Smooth muscle cell of the brain vasculature (primary cell): ENCODE measurements at regions not wholly inside any gene's neighbourhood (a gene's known extent, or its start where the extent isn't known, plus 50 kb on each side); places are given as distances from the start of the nearest gene placed in this dataset.
A peak's percentile ranks its signal among the peaks of the same experiment; 100 is the strongest.
"Not testable (repeated sequence)": the region's sequence is repeated elsewhere in the genome, so short reads cannot be mapped to it uniquely, and the experiment has no call there.

Experiments used
- DNase-seq: peaks from one replicate; pipeline ENCODE4 v3.0.0-alpha.2; 2012; ENCODE audit warnings: low read depth, low spot score

DNA sequence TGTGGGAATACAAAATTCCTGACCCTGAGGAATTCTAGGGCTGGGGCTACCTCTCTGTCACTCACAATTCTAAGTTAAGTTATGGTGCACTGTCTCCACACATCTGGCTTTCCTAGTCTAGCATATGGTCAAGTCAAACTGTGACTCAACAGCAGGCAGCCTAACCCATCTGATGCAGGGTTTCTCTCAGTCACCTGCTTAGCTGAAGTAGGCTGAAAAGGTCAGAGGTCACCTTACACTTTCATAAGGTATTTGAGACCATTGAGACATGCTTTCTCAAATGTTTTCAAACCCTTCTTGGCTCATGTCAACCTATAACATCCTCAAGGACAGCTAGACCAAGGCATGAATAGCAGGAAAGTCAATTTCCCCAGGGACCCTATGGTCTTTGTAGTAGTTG lies 196.5 kb upstream of the STK26 start:
- DNase-seq = no peak

DNA sequence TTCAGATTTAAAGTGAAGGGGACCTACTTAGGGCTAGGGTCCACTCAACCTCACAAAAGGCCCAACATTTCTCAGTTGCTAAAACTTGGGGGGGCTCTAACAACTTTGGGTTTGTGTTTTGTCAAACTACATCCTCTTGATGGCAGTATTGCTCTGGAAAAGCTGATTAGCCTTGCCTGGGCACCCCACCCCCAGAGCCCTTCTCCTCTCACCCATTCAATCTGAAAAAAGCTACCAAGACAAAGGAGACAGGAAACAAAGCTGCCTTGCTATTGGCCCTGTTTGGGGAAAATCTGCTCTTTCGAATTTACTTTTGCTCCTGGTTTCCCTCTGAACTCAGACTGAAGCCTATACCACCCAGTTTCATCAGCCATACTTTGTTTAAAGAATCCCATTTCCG lies 195.2 kb upstream of the STK26 start:
- no peak for DNase-seq

DNA sequence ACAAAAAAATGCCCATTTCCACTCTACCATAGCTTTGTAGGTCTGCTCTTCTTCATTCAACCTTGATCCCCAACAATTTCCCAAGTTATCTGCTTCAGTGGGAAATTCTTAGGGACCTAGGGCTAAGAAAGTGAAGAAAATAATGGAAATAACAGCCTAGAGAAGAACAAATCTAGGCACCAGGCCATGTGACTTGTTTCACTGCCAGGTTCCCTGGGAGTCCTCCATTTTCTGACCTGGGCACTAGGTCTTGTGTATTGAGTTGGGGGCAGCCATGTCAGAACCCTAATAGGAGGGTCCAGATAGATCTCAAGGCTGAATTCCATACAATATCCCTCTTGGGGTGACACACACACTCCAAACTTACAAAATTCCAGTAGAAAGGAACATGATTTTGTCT lies 194.6 kb upstream of the STK26 start:
- DNase-seq = no peak

DNA sequence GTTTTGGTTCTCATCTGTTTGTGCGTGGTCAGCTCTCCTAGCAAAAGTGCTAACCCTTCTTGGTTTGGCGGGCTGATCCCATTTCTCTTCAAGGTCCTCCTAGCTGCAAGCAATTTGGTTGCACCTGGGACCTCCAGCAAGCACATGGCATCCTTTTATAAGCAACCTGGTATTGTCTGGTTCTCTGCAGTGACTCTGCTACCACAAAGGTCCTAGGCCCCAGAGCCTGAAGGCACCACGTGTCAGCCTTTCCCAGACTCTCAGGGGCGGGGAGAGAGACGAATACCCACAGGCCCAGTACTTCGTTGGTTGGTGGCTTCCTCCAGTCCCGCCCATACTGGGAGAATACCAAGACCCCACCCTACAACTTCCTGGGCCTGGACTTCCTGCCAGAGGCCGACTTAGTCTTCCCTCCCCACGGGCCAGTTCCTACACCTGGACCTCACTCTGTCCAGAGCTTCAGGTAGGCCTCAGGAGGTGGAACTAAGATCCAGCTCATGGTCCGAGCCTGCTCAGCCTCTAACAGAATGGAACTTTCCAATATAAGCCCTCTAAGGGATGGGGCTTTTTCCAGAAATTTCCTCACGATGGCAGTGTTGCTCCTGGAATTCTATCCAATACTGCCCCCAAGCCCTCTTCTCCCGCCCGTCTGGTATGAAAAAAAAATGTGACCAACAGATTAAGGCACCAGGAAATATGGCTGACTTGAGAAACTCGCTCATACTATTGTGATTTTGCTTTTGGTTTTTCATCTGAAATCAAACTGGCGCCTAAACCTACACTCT lies 192.5 kb upstream of the STK26 start:
- peak; percentile 73 for DNase-seq

DNA sequence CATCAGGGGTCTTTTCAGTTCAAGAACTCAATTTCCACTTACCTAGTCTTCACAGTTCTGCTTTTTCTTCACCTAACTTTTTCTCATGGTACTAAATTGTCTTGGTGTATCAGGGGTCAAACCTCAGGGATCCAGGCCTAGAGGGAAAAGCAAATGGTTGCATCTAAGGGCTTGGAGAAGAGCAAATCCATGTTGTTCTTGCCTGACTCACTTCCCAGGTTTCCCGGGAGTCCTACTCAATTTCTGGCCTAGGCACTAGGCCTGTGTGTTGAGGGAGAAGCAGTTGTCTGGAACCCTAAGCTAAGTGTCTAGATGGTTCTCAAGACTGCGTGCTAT lies 191.9 kb upstream of the STK26 start:
- DNase-seq = no peak

DNA sequence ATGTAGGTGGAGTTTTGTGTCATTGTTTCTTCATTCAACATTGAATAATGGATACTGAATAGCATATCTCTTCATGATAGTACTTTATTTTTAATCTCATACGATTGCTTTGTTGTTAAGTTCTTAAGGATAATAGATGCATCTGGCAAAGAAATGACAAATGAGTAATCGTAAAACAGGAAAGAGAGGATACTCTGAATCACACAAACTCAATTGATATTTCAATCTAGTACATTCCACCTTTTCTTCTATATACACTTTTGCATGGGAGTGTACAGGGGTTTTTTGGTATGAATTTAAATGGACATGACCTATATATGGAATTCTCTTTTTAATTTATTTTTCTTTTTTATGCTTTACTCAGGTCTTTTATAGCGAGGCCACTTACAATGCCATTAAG lies 186.9 kb upstream of the STK26 start:
- no peak for DNase-seq

DNA sequence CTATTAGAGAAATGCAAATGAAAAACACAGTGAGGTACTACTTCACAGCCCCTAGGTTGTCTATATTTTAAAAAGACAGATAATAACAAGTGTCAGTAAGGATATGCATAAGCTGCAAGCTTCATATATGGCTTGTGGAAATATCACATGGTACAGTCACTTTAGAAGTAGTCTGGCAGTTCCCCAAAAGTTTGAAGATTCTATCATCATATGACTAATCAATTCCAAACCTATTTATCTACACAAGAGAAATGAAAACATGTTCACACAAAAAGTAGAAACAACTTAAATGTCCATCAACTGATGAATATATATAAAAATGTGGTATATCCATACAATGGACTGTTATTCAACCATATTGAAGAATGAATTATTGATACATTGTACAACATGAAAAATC lies 185.8 kb upstream of the STK26 start:
- no peak for DNase-seq

DNA sequence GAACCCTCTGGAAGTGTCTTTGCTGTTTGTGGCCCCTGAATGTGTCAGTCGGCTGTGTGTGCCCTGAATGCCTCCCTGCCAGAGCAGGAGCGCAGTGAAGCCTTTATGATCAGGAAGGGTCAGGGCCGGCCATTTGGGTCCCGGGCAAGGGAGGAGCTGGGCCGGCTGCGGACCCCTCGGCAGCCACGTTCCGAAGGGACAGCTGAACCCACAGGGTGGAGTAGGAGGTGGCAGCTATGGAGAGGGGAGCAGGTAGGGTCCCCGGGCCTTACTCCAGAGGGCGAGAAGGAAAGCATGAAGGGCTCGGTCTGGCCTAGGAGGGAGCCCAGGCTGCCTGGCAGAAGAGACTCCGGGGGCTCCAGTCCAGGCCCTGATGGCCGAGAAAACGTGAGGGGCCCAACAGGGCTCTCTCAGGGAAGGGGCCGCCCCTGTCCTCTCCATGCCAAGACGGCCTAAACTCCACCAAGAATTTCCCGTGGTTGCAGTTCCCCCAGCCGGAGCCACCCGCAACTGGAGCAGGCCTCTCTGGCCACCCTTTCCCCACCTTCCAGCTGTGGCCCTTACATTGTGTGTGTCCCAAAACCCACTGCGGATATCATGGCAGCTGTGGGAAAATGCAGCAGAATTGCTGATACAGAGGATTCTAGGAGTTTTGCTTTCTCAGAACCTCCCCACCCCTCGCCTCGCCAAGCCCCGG lies 182.2 kb upstream of the STK26 start:
- DNase-seq = no peak

DNA sequence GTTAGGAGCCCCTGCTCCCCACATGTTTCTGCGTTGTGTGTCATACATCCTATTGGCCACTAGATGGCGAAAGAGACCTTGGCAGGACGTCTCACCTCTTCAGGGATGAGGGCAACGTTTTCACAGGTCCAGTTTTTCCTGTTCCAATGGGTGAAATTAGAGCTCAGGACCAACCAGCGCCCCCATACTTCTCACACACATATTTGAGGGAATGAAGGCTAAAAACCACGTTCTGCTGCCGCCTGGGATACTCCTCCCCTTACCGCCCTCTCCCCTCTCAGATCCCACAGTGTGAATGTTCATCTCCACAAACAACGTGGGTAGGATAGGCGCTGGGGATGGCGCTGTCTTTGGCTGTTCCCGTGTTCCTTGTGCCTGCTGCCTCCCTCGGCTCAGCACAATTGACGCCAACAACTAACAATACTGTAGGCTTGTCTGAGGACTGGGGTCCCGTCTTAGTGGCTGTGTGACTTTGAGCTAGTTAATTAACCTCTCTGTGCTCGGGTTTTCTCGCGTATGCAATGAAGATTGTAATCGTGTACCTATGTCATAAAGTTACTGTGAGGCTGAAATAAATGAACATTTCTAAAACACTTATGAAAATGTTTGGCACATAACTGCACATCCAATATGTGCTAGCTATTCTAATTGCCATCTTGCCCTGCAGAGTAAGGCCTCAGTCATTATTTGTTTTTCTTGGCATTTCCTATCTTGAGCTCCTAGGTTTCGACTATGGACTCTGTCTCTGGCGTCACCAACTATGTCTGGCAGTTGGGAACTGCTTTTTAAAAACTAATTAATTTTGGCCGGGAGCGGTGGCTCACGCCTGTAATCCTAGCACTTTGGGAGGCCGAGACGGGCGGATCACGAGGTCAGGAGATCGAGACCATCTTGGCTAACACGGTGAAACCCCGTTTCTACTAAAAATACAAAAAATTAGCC lies 181.3 kb upstream of the STK26 start:
- no peak for DNase-seq

DNA sequence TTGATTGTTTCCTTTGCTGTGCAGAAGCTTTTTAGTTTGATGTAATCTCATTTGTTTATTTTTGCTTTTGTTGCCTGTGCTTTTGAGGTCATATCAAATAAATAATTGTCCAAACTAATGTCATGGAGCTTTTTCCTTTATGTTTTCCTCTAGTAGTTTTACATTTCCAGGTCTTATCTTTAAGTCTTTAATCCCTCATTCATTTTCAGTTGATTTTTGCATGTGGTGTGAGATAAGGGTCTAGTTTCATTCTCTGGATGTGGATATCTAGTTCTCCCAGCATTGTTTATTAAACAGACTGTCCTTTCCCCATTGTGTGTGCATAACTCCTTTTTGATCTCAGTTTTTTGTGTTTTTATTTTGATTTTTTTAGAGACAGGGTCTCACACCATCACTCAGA lies 179.1 kb upstream of the STK26 start:
- DNase-seq = no peak

DNA sequence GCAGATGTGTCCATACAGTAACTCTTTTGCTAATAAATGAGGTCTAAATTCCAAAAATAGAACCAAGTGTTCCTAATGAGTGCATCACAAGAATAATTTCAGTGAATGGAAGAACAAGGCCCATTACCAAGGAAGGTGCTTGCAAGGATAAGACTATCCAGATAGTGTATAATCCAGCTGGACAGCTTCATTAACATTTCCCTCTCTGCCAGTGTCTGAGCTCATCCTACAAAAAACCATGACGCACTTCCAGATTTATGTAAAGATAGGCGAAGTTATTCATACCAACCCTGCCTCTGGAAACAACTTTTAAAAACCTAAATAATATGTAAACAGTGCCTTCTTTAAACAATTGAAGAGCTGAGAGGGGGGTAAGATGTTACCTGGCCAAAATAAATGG lies 177.9 kb upstream of the STK26 start:
- no peak for DNase-seq

DNA sequence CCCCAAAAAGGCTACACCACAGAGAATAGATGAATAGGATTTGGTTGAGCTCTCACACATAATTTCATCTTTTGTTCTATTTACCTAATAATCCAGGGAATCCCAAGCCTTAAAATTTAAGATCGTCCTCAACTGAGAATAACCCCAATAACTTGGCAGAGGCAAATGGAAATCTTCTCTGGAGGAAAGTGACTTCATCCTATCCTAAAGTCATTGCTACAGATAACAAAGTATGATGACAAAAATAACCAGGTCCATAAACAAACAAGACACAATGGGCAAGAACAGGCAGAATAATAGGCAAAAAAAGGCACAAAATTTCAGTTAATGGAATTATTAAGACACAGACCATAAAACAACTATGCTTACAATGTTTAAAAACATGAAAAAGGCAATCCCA lies 177.3 kb upstream of the STK26 start:
- DNase-seq = no peak

DNA sequence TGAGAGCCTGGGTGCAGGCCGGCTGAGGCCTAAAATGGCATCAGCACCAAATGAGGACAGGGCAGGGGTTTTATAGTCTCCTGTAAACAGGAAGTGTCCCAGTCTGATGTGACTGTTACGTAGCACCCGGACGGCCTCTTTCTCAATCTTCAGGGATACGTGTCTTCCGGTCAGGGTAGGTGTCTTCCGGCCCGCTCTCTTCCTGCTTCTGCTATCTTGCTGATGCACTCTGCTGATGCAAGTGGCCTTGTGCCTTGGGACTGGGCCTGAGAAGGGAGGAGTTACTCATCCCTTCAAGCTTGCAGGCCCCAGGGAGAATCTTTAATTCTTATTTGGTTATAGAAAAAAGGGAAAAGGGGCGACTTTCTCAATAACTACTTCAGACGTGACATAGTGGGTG lies 172.1 kb upstream of the STK26 start:
- DNase-seq = not testable (repeated sequence)

DNA sequence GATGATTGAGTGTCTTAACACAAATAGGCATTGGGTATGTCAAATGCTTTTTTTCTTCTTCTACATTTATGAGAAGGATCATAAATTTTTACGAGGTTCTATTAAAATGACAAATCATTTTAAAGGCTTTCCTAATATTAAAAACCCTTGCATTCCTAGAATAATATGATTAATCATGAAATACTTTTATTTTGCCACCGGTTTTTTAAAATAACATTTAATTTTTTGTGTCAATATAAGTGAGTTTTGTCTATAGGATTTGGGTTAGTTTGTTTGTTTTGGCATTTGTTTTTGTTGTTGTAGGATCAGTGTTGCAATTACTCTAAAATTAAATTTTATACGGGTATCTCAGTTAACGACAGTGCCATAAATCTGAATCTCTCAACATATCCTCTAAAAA lies 169.7 kb upstream of the STK26 start:
- DNase-seq = no peak

DNA sequence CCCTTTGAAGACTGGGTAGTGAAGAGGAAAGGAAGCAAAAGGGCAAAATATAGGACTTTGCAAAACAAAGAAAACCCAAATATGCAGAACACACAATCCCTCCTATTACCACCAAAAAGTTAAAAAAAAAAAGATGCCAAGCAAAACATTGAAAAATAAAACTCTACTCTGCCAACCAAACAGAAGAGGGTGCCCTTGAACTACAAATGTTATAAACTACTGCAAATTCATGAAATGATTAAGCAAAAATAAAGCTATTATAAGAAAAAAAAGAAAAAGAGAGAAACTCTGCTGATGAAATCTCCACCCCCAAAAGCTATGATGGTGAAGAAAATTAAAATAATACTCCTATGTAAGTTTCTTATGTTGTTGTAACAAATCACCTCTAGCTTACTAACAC lies 168.5 kb upstream of the STK26 start:
- no peak for DNase-seq

DNA sequence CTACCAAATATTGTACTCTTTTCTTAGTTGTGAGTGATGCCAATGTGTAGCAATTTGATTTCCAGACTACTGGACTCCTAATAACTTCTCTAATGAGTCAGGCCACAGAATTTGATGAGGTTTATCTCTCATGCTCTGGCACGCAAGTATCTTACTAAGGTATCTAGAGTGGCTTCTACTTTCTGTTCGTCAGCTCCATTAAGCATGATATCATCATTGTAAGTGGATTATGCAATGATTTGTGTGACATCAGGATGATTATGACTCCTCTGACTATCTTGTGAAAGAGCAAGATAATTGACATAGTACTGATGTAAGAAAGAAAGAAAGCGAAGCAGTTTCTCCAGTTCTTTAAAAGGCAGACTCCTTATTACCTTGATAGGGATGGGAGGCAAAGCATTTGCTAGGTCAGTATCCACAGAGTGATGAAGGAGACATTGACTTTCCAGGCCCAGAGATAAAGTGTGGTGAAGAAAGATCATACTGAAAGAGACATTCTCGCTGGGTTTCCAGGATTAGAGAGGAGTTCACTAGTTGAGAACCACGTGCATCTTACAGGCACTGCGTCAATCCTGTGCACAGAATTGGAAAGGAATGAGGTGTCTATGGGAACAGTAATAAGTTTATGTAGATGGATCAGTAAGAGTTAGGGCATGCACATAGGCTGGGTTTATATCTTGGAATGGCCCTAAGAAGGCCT lies 161.9 kb upstream of the STK26 start:
- no peak for DNase-seq

DNA sequence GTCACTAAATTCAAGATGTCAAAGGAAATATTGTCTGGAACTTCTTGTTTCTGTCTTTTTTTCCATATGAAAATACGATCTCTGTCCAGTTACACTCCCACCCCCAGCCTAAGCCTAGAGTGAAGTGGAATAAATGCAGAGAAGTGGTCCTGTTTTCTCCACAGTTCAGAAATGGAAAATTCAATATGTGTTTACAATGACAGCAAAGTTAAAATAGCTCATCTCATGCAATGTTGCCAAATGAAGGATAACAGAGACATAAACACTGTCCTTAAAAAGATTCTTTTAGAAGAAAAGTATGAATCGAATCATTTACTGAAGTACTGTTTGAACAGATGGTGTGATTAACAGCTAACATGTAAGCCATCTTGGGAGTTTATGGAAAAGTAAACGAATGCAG lies 160.8 kb upstream of the STK26 start:
- DNase-seq = no peak

DNA sequence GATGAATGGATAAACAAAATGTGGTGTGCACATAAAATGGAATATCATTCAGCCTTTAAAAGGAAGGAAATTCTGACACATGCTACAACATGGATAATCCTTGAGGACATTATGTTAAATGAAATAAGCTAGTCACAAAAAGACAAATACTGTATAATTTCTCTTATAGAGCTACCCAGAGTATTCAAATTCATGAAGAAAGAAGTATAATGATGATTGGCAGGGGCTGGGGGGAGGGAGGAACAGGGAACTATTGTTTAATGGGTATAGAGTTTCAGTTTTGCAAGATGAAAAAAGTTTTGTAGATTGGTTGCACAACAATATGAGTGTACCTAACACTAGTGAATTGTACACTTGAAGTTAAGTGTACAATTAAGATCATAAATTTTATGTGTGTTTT lies 153.9 kb upstream of the STK26 start:
- no peak for DNase-seq

DNA sequence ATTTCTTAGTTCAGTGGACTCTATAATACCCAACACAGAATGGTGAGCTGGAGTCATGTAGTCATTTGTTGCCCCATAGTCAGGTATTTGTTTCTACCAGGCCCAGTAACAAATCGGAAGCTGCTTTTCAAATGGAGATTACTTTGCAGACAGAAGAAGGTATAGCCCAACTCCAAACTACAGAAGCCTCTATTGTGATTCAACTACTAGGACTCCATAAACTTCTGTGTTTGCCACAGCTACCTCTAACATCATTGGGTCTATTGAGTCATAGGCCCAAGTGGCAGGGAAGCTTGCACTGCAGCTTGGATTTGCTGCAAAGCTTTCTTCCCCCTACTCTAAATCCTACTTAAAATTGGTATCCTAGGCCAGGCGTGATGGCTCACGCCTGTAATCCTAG lies 148.8 kb upstream of the STK26 start:
- DNase-seq = no peak

DNA sequence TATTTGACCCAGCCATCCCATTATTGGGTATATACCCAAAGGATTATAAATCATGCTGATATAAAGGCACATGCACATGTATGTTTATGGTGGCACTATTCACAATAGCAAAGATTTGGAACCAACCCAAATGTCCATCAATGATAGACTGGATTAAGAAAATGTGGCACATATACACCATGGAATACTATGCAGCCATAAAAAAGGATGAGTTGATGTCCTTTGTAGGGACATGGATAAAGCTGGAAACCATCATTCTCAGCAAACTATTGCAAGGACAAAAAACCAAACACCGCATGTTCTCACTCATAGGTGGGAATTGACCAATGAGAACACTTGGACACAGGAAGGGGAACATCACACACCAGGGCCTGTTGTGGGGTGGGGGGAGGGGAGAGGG lies 147.3 kb upstream of the STK26 start:
- DNase-seq = not testable (repeated sequence)

DNA sequence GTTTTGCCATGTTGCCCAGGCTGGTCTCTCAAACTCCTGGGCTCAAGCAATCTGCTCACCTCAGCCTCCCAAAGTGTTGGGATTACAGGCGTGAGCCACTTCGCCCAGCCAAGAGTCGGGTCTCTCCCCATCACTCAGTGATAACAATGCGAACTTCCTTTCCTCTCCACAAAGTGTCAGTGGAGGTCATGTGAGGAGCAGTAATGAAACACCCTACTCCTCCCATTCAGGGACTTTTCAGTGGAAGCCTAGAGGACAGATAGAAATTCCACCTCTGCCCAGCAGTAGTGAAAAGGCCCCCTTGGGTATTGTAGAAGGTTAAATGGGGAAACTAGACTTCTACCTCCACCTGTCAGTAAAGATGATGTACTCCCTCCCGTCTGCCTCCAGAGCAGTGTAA lies 141.9 kb upstream of the STK26 start:
- DNase-seq = no peak

DNA sequence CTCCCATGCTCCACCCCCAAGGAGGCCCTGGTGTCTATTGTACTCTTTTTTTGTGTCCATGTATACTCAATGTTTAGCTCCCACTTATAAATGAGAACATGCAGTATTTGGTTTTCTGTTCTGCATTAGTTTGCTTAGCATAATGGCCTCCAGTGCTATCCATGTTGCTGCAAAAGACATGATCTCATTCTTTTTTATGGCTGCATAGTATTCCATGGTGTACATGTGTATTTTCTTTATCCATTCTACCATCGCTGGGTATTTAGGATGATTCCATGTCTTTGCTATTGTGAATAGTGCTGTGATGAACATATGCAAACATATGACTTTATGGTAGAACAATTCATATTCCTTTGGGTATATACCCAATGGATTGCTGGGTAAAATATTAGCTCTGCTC lies 138.1 kb upstream of the STK26 start:
- not testable (repeated sequence) for DNase-seq
